HEK293 (cell line): ENCODE measurements at regions not wholly inside any gene's neighbourhood (a gene's known extent, or its start where the extent isn't known, plus 50 kb on each side); places are given as distances from the start of the nearest gene placed in this dataset.

Experiments used
- ZNF274 ChIP-seq, 2 experiments: fragments of 200-500 bp in 1 of 2; fragments of 450-650 bp in 1 of 2; sonication (Bioruptor generic) in 1 of 2; formaldehyde crosslinking in 1 of 2; IDR thresholded peaks; 2 replicates each; pipeline versions ENCODE4 v1.5.1 to v1.6.1; 2014 to 2016; ENCODE audit warnings: borderline replicate concordance in 1 of 2, inconsistent platforms in 1 of 2, low read length in 1 of 2, missing biosample characterization in 1 of 2, missing genetic modification characterization in 1 of 2
- ZNF501 ChIP-seq: fragments of 450-650 bp; formaldehyde crosslinking; IDR thresholded peaks from 2 replicates; pipeline ENCODE4 v1.5.1; 2016; ENCODE audit warnings: missing biosample characterization, missing genetic modification characterization
- ZNF677 ChIP-seq: fragments of 450-650 bp; IDR thresholded peaks from 2 replicates; pipeline ENCODE4 v1.5.0; 2018; ENCODE audit warnings: missing biosample characterization, mild to moderate bottlenecking, missing genetic modification characterization, moderate library complexity

DNA sequence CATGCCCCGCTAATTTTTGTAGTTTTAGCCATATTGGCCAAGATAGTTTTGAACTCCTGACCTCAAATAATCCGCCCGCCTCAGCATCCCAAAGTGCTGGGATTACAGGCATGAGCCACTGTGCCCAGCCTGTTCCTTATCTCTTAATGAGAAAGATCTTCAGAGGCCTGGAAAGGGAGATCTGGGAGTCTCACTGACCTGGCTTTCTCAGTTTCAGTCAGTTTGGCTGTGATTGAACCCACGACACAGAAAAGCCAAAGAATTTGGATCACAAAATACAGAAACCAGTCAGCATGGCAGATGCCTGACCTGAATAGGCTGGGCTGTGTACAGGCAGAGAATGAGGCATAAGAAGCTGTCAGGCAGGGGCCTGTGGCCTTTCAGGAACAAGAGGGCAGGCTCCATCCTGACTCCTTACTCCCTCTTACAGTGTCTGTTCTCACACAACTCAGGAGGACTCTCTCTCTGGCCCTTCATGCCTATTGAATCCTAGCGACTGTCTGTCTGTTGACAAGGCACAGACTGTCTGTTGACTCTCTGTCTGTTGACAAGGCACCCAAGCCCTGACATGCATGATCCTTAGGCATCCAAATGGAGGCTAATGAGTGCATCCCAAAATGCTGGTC is 366.5 kb upstream of the CCDC196 start:
- no peak for TF ChIP-seq ZNF274 (IDR thresholded peaks at IDR 0.05; ENCODE audit: low read length)
- TF ChIP-seq ZNF274 (tag by site-specific recombination; IDR thresholded peaks at IDR 0.05; ENCODE audit: borderline replicate concordance), result no peak
- no peak for TF ChIP-seq ZNF501 (tag by site-specific recombination)
- TF ChIP-seq ZNF677 (tag by site-specific recombination), result no peak
